MV-4-11 (cell line): ENCODE measurements at regions not wholly inside any gene's neighbourhood (a gene's known extent, or its start where the extent isn't known, plus 50 kb on each side); places are given as distances from the start of the nearest gene placed in this dataset.
A peak's percentile ranks its signal among the peaks of the same experiment; 100 is the strongest.
"Not testable (repeated sequence)": the region's sequence is repeated elsewhere in the genome, so short reads cannot be mapped to it uniquely, and the experiment has no call there.

ENCODE experiments used
- DNase-seq: peaks from one replicate; lab custom pipeline; 2025; lab: John Stamatoyannopoulos, UW

- no peak for DNase-seq
Measured at GRCh38 chr12:90690120-90690519, 264.9 kb downstream of the CCER1 start.

GRCh38 chr12:90687682-90688081 is 267.3 kb downstream of the CCER1 start:
- not testable (repeated sequence) for DNase-seq

GRCh38 chr12:90683871-90684270 is 271.1 kb downstream of the CCER1 start:
- DNase-seq = peak; percentile 75

GRCh38 chr12:90682398-90682797 is 272.6 kb downstream of the CCER1 start:
- no peak for DNase-seq

- no peak for DNase-seq
Measured at GRCh38 chr12:90679674-90680073, 275.3 kb downstream of the CCER1 start.

- no peak for DNase-seq
Measured at GRCh38 chr12:90677552-90677951, 277.4 kb downstream of the CCER1 start.

GRCh38 chr12:90677055-90677454 is 277.9 kb downstream of the CCER1 start:
- DNase-seq = no peak

GRCh38 chr12:90675106-90675505 is 279.9 kb downstream of the CCER1 start:
- no peak for DNase-seq

- DNase-seq = no peak
Measured at GRCh38 chr12:90672081-90672480, 282.9 kb downstream of the CCER1 start.

- not testable (repeated sequence) for DNase-seq
Measured at GRCh38 chr12:90663949-90664348, 291.0 kb downstream of the CCER1 start.

- DNase-seq = no peak
Measured at GRCh38 chr12:90659060-90659459, 295.9 kb downstream of the CCER1 start.

- no peak for DNase-seq
Measured at GRCh38 chr12:90653040-90653439, 301.9 kb downstream of the CCER1 start.

GRCh38 chr12:90652280-90652679 is 302.7 kb downstream of the CCER1 start:
- DNase-seq = peak; percentile 51

GRCh38 chr12:90645181-90645580 is 309.8 kb downstream of the CCER1 start:
- no peak for DNase-seq

- DNase-seq = no peak
Measured at GRCh38 chr12:90631591-90632212, 323.3 kb downstream of the CCER1 start.

- no peak for DNase-seq
Measured at GRCh38 chr12:90630006-90630405, 325.0 kb downstream of the CCER1 start.

- no peak for DNase-seq
Measured at GRCh38 chr12:90628213-90628612, 326.8 kb downstream of the CCER1 start.

- DNase-seq = peak; percentile 32
Measured at GRCh38 chr12:90627180-90627896, 327.6 kb downstream of the CCER1 start.

GRCh38 chr12:90622431-90622830 is 332.5 kb downstream of the CCER1 start:
- no peak for DNase-seq

- peak; percentile 0 for DNase-seq
Measured at GRCh38 chr12:90621927-90622326, 333.0 kb downstream of the CCER1 start.

GRCh38 chr12:90619943-90620342 is 335.0 kb downstream of the CCER1 start:
- DNase-seq = no peak

- DNase-seq = no peak
Measured at GRCh38 chr12:90618586-90618985, 336.4 kb downstream of the CCER1 start.

GRCh38 chr12:90611891-90612290 is 343.1 kb downstream of the CCER1 start:
- DNase-seq = no peak

GRCh38 chr12:90611048-90611447 is 343.9 kb downstream of the CCER1 start:
- no peak for DNase-seq
